ENCODE measurements at regions not wholly inside any gene's neighbourhood (a gene's known extent, or its start where the extent isn't known, plus 50 kb on each side); places are given as distances from the start of the nearest gene placed in this dataset.

DNA sequence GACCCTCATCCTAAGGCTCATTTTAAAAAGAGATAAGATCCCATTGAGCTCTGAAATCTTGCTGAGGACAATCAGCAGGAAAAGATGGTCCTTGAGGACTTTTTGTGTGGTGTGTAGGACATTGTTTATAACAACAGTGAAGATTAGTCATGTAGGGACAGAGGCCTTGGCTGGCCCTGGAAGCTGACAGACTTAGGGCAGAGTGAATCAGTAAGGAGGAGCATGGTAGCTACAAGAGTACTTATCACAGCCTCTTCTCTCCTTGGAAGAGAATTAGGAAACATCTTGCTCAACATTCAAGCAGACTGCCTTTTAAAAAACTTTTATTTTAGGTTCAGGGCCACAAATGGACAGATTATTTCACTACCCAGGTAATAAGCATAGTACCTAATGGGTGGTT, 665.9 kb upstream of the SALL1 start:
- Histone ChIP-seq H3K9me3 (no peaks in the 10 kb centered on the region), H3K4me3 (no peak overlapping the region), H3K4me1 (ENCODE audit: control insufficient read depth in 1 of 2, low read depth in 2 of 2) (no peaks in the 10 kb centered on the region), H3K27me3 (replicated peaks; ENCODE audit: insufficient read depth) (no peaks in the 10 kb centered on the region), H3K27ac (no peak overlapping the region), H3K36me3 (no peaks in the 10 kb centered on the region)
- DNase-seq (ENCODE audit: low spot score) (no peak), ATAC-seq (ENCODE audit: insufficient number of reproducible peaks, low FRiP score, low read depth) (no peak)
- TF ChIP-seq, protein P1, sequence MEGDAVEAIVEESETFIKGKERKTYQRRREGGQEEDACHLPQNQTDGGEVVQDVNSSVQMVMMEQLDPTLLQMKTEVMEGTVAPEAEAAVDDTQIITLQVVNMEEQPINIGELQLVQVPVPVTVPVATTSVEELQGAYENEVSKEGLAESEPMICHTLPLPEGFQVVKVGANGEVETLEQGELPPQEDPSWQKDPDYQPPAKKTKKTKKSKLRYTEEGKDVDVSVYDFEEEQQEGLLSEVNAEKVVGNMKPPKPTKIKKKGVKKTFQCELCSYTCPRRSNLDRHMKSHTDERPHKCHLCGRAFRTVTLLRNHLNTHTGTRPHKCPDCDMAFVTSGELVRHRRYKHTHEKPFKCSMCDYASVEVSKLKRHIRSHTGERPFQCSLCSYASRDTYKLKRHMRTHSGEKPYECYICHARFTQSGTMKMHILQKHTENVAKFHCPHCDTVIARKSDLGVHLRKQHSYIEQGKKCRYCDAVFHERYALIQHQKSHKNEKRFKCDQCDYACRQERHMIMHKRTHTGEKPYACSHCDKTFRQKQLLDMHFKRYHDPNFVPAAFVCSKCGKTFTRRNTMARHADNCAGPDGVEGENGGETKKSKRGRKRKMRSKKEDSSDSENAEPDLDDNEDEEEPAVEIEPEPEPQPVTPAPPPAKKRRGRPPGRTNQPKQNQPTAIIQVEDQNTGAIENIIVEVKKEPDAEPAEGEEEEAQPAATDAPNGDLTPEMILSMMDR (IDR thresholded peaks at IDR 0.05) = no peak

DNA sequence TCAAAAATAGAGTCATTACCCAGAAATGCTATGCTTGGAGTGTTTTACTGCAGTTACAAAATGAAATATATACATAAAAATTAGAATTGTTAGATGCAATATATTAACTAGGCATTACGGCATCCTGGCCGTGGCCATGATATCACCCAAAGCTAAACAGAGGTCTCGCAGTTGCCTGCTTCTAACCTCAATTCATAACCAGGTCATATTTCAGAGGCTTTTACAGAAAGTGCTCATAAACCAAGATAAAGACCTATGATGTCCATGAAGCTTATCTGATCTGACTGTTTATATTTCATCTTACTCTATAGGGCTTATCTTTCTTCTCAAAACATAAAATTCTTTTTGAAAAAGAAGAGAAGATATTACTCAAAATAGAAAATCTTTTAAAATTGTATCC, 664.5 kb upstream of the SALL1 start:
- Histone ChIP-seq H3K27me3 (replicated peaks; ENCODE audit: insufficient read depth) (no peaks in the 10 kb centered on the region), H3K36me3 (no peaks in the 10 kb centered on the region), H3K27ac (no peak overlapping the region), H3K4me1 (ENCODE audit: control insufficient read depth in 1 of 2, low read depth in 2 of 2) (no peaks in the 10 kb centered on the region), H3K4me3 (no peak overlapping the region), H3K9me3 (no peaks in the 10 kb centered on the region)
- ATAC-seq (ENCODE audit: insufficient number of reproducible peaks, low FRiP score, low read depth) (no peak), DNase-seq (ENCODE audit: low spot score) (no peak)
- TF ChIP-seq, protein P1 (IDR thresholded peaks at IDR 0.05) = no peak

DNA sequence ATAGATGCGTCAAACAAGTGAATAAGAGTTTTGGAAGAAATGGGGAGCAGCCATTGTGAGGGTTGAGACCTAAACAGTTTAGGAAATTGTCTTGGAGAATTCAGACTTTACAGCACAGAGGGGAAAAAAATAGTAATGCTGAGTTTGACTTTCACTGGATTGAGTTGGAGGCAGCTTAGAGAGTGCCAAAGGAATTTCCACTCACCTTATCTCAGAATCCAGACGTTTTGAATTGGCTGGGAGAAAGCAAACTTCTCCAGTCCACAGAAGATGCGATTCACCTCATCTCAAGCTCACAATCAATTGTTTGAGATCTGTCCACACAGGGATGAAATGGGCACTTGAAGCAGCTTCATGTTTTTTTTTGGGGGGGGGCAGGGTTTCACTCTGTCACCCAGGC, 663.5 kb upstream of the SALL1 start:
- H3K4me3 ChIP-seq = no peak overlapping the region
- ATAC-seq (ENCODE audit: insufficient number of reproducible peaks, low FRiP score, low read depth) (no peak), DNase-seq (ENCODE audit: low spot score) (no peak)
- no peak overlapping the region for H3K27ac ChIP-seq
- H3K36me3 ChIP-seq = no peaks in the 10 kb centered on the region
- H3K9me3 ChIP-seq = no peaks in the 10 kb centered on the region
- H3K4me1 ChIP-seq (ENCODE audit: control insufficient read depth in 1 of 2, low read depth in 2 of 2) = no peaks in the 10 kb centered on the region
- TF ChIP-seq, protein P1 (IDR thresholded peaks at IDR 0.05) = no peak
- H3K27me3 ChIP-seq (replicated peaks; ENCODE audit: insufficient read depth) = no peaks in the 10 kb centered on the region

DNA sequence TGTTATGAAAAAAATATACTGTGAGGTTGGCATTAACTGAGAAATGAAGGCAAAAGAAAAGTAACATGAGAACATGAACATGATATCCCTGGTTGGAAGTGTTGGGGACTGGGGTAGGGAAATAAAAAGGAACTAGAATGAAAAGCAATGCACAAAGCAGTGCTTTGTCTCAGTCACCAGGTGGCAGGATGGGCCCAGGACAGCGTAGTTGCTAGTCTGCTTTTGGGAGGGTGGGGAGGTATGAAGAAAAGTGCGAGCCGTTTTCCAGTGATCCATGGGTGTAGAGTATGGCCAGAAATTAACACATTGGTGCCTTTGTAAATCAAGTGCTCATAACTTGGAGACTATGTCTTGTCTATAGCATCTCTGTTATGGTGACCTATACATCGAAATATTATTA, 662.5 kb upstream of the SALL1 start:
- H3K27me3 ChIP-seq (replicated peaks; ENCODE audit: insufficient read depth) = no peaks in the 10 kb centered on the region
- no peaks in the 10 kb centered on the region for H3K4me1 ChIP-seq (ENCODE audit: control insufficient read depth in 1 of 2, low read depth in 2 of 2)
- ATAC-seq (ENCODE audit: insufficient number of reproducible peaks, low FRiP score, low read depth) = no peak
- TF ChIP-seq, protein P1 (IDR thresholded peaks at IDR 0.05) = no peak
- H3K27ac ChIP-seq = no peak overlapping the region
- H3K9me3 ChIP-seq = no peaks in the 10 kb centered on the region
- no peaks in the 10 kb centered on the region for H3K36me3 ChIP-seq
- H3K4me3 ChIP-seq = no peak overlapping the region
- no peak for DNase-seq (ENCODE audit: low spot score)

DNA sequence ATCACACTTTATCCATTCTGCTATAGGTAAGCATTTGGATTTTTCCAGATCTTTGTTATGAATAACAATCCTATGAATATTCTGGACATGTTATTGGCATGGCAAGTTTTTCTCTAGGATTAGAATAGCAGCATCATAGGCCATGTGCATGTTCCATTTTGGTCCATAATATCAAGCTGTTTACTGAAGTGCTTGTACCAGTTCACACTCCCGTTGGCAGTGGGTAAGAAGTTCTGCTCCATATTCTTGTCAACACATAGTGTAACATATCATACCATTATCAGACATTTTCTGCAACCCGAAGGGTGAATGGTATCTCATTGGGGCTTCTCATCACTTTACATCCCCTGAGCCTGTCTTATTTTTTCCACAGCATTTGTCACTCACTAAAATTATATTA, 661.9 kb upstream of the SALL1 start:
- no peak for ATAC-seq (ENCODE audit: insufficient number of reproducible peaks, low FRiP score, low read depth)
- TF ChIP-seq, protein P1 (IDR thresholded peaks at IDR 0.05) = no peak

More for the DNA sequence above, 661.9 kb upstream of the SALL1 start:
- Histone ChIP-seq H3K9me3 (no peaks in the 10 kb centered on the region), H3K27ac (no peak overlapping the region), H3K4me3 (no peak overlapping the region), H3K4me1 (ENCODE audit: control insufficient read depth in 1 of 2, low read depth in 2 of 2) (no peaks in the 10 kb centered on the region), H3K36me3 (no peaks in the 10 kb centered on the region), H3K27me3 (replicated peaks; ENCODE audit: insufficient read depth) (no peaks in the 10 kb centered on the region)
- DNase-seq (ENCODE audit: low spot score) = no peak

Data from thoracic aorta (tissue), 2 donors.